ENCODE measurements at regions not wholly inside any gene's neighbourhood (a gene's known extent, or its start where the extent isn't known, plus 50 kb on each side); places are given as distances from the start of the nearest gene placed in this dataset.

DNA sequence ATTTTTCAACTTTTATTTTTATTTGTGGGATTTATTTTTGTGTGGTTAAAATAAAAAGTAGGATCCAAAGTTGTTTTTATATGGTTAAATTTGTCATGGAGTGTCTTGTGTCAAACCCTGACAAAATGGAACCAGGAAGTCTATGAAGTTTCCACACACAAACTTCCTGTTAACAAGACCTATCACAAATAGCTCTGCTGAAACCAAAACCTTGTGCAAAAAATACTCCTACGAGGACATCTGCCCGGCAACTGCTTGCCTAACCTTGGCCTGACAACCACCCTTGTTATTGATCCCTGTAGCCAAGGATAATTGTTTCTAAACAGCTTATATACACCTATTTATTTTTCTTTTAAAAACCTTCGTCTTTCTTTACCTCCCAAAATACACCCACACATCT is 389.6 kb downstream of the TRIB2 start:
- Histone ChIP-seq H3K36me3 (ENCODE audit: control insufficient read depth, insufficient read depth, low read length) (no peaks in the 10 kb centered on the region; the same call in 1 of the 2 replicates), H3K4me1 (ENCODE audit: control insufficient read depth, insufficient read depth, low read length) (no peaks in the 10 kb centered on the region), H3K27me3 (ENCODE audit: control insufficient read depth, insufficient read depth, low read length) (no peaks in the 10 kb centered on the region), H3K27ac (ENCODE audit: low read length) (no peak overlapping the region), H3K9me3 (ENCODE audit: control insufficient read depth, insufficient read depth, low read depth, low read length) (no peaks in the 10 kb centered on the region), H3K4me3 (ENCODE audit: low read depth in 2 of 2, low read length in 2 of 2) (no peak overlapping the region)
- in situ Hi-C loops (cut with HindIII; ENCODE audit: low pct_unique_long_range_greater_than_20kb, low sequenced_read_pairs), result no loop called here
- ChIA-PET POLR2A (no interaction called here), CTCF (no interaction called here)
- intact Hi-C loops (cut with micrococcal nuclease; ENCODE audit: unreplicated experiment), result no loop called here
- TF ChIP-seq, protein P1, sequence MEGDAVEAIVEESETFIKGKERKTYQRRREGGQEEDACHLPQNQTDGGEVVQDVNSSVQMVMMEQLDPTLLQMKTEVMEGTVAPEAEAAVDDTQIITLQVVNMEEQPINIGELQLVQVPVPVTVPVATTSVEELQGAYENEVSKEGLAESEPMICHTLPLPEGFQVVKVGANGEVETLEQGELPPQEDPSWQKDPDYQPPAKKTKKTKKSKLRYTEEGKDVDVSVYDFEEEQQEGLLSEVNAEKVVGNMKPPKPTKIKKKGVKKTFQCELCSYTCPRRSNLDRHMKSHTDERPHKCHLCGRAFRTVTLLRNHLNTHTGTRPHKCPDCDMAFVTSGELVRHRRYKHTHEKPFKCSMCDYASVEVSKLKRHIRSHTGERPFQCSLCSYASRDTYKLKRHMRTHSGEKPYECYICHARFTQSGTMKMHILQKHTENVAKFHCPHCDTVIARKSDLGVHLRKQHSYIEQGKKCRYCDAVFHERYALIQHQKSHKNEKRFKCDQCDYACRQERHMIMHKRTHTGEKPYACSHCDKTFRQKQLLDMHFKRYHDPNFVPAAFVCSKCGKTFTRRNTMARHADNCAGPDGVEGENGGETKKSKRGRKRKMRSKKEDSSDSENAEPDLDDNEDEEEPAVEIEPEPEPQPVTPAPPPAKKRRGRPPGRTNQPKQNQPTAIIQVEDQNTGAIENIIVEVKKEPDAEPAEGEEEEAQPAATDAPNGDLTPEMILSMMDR (IDR thresholded peaks at IDR 0.05), result no peak
- TF ChIP-seq, protein P2, sequence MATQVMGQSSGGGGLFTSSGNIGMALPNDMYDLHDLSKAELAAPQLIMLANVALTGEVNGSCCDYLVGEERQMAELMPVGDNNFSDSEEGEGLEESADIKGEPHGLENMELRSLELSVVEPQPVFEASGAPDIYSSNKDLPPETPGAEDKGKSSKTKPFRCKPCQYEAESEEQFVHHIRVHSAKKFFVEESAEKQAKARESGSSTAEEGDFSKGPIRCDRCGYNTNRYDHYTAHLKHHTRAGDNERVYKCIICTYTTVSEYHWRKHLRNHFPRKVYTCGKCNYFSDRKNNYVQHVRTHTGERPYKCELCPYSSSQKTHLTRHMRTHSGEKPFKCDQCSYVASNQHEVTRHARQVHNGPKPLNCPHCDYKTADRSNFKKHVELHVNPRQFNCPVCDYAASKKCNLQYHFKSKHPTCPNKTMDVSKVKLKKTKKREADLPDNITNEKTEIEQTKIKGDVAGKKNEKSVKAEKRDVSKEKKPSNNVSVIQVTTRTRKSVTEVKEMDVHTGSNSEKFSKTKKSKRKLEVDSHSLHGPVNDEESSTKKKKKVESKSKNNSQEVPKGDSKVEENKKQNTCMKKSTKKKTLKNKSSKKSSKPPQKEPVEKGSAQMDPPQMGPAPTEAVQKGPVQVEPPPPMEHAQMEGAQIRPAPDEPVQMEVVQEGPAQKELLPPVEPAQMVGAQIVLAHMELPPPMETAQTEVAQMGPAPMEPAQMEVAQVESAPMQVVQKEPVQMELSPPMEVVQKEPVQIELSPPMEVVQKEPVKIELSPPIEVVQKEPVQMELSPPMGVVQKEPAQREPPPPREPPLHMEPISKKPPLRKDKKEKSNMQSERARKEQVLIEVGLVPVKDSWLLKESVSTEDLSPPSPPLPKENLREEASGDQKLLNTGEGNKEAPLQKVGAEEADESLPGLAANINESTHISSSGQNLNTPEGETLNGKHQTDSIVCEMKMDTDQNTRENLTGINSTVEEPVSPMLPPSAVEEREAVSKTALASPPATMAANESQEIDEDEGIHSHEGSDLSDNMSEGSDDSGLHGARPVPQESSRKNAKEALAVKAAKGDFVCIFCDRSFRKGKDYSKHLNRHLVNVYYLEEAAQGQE (IDR thresholded peaks at IDR 0.05; ENCODE audit: insufficient read depth in 1 of 2, low read depth in 2 of 2, low read length in 1 of 2), result no peak
- TF ChIP-seq SIN3A (IDR thresholded peaks at IDR 0.05; ENCODE audit: borderline replicate concordance, insufficient read depth, low read depth, low read length) (no peak), TCF7L2 (IDR thresholded peaks at IDR 0.05; ENCODE audit: low read depth, low read length) (no peak), POLR2AphosphoS5 (IDR thresholded peaks at IDR 0.05; ENCODE audit: low read depth, low read length) (no peak)
- no peak for ATAC-seq
- BruUV-seq (replicated peaks), result no TSS peak
- no peak for DNase-seq (ENCODE audit: low read depth, low spot score)

DNA sequence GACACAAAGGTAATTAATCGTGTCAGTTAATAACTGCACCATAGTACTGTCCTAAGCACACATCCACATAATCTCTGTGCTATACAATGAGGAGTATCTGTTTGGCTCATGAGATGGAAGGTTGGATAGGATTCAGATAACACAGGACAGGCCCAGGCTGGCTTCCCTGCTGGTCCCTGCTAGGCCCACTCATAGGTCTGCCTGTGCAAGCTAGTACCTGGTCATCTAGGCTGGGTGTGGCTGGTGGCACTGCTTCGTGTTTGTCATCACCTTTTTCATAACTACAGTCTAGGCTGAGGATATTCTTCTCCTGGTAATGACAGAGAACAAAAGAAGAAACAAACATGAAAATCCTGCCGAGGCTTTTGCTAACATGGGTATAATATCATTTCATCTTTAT is 392.8 kb downstream of the TRIB2 start:
- no peak for DNase-seq (ENCODE audit: low read depth, low spot score)
- in situ Hi-C loops (cut with HindIII; ENCODE audit: low pct_unique_long_range_greater_than_20kb, low sequenced_read_pairs), result no loop called here
- no peaks in the 10 kb centered on the region; the same call in 1 of the 2 replicates for H3K36me3 ChIP-seq (ENCODE audit: control insufficient read depth, insufficient read depth, low read length)
- H3K9me3 ChIP-seq (ENCODE audit: control insufficient read depth, insufficient read depth, low read depth, low read length), result no peaks in the 10 kb centered on the region
- no peak for TF ChIP-seq TCF7L2 (IDR thresholded peaks at IDR 0.05; ENCODE audit: low read depth, low read length)
- TF ChIP-seq SIN3A (IDR thresholded peaks at IDR 0.05; ENCODE audit: borderline replicate concordance, insufficient read depth, low read depth, low read length), result no peak
- TF ChIP-seq POLR2AphosphoS5 (IDR thresholded peaks at IDR 0.05; ENCODE audit: low read depth, low read length), result no peak
- TF ChIP-seq, protein P1 (IDR thresholded peaks at IDR 0.05), result no peak
- TF ChIP-seq, protein P2 (IDR thresholded peaks at IDR 0.05; ENCODE audit: insufficient read depth in 1 of 2, low read depth in 2 of 2, low read length in 1 of 2), result no peak
- no TSS peak for BruUV-seq (replicated peaks)
- H3K27me3 ChIP-seq (ENCODE audit: control insufficient read depth, insufficient read depth, low read length), result no peaks in the 10 kb centered on the region
- intact Hi-C loops (cut with micrococcal nuclease; ENCODE audit: unreplicated experiment), result no loop called here
- no peak overlapping the region for H3K4me3 ChIP-seq (ENCODE audit: low read depth in 2 of 2, low read length in 2 of 2)
- no peak overlapping the region for H3K27ac ChIP-seq (ENCODE audit: low read length)
- no peak for ATAC-seq
- ChIA-PET POLR2A (no interaction called here), CTCF (interaction anchor here (0.6 kb wide), 1 partner anchor 83 kb away, joined by 3 read pairs; no protein-coding TSS in a partner anchor)
- no peaks in the 10 kb centered on the region for H3K4me1 ChIP-seq (ENCODE audit: control insufficient read depth, insufficient read depth, low read length)

Measured in Panc1 (cell line).